HL-60 (cell line): ENCODE measurements at regions not wholly inside any gene's neighbourhood (a gene's known extent, or its start where the extent isn't known, plus 50 kb on each side); places are given as distances from the start of the nearest gene placed in this dataset.

ENCODE experiments used
- GABPA ChIP-seq: IDR thresholded peaks from 2 replicates; pipeline ENCODE4 v1.6.1; 2012; ENCODE audit warnings: low read depth
- POLR2AphosphoS5 ChIP-seq: IDR thresholded peaks from 2 replicates; pipeline ENCODE4 v1.6.1; 2012; ENCODE audit warnings: low read depth
- TF ChIP-seq, protein P1 (sequence below): IDR thresholded peaks from one replicate; pipeline ENCODE4 v1.5.1; 2011; ENCODE audit warnings: low read length, control low read depth, inconsistent platforms; ENCODE audit not compliant: insufficient read depth

DNA sequence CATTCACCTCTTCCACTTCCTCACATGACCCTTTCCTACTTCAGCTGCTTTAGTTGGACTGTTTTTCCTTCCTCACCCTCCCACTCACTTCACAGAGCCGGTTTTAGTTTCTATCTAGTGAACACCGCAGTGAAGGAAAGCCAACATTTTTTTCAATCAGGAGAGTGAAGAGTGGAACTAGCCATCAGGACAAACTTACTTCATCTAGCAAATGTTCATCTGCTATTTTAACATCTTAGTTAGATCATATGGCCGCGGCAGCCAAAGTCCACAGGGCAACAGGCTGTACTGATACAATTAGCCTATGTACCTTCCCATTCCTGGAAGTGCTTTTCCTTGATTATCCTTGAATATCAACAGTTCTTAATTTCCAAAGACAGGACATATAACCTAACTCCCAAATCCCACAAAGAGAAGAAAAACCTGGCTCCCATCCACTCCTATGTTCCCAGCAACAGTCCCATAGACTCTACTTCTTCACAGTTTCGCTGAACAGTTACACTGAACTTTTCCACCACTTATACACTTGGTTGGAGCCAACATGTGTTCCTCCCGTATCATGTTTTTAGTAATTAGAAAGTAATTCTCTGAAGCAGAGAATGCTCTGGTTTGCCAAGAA is 456.2 kb upstream of the THBS1 start:
- TF ChIP-seq, protein P1, sequence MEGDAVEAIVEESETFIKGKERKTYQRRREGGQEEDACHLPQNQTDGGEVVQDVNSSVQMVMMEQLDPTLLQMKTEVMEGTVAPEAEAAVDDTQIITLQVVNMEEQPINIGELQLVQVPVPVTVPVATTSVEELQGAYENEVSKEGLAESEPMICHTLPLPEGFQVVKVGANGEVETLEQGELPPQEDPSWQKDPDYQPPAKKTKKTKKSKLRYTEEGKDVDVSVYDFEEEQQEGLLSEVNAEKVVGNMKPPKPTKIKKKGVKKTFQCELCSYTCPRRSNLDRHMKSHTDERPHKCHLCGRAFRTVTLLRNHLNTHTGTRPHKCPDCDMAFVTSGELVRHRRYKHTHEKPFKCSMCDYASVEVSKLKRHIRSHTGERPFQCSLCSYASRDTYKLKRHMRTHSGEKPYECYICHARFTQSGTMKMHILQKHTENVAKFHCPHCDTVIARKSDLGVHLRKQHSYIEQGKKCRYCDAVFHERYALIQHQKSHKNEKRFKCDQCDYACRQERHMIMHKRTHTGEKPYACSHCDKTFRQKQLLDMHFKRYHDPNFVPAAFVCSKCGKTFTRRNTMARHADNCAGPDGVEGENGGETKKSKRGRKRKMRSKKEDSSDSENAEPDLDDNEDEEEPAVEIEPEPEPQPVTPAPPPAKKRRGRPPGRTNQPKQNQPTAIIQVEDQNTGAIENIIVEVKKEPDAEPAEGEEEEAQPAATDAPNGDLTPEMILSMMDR = no peak
- TF ChIP-seq POLR2AphosphoS5 (no peak), GABPA (no peak)
